Effector memory CD8-positive, alpha-beta T cell (primary cell): ENCODE measurements at regions not wholly inside any gene's neighbourhood (a gene's known extent, or its start where the extent isn't known, plus 50 kb on each side); places are given as distances from the start of the nearest gene placed in this dataset.

Source experiments
- ATAC-seq: fragments of 150-1000 bp; cut with Tn5 transposase; replicated peaks from 2 replicates; pipeline ENCODE4 v1.10.0; 2021; ENCODE audit warnings: mild to moderate bottlenecking, moderate library complexity
- DNase-seq, 3 experiments: peaks; one replicate each; pipeline ENCODE4 v3.0.0; 2021
- H3K27ac Mint-ChIP-seq, 2 donors: one replicate each; pipeline ENCODE4 v1.8.0; 2022; ENCODE audit warnings: mild to moderate bottlenecking in 2 of 2, mixed read lengths in 2 of 2, moderate library complexity in 2 of 2
- H3K27me3 Mint-ChIP-seq, 2 donors: one replicate each; pipeline ENCODE4 v1.8.0; 2022; ENCODE audit warnings: mixed read lengths in 2 of 2
- H3K36me3 Mint-ChIP-seq: one replicate; pipeline ENCODE4 v1.8.0; 2022; ENCODE audit warnings: mild to moderate bottlenecking, moderate library complexity, mixed read lengths; ENCODE audit not compliant: insufficient read depth
- H3K4me1 Mint-ChIP-seq, 2 donors: one replicate each; pipeline ENCODE4 v1.8.0; 2022; ENCODE audit warnings: low read depth in 2 of 2, mixed read lengths in 2 of 2
- H3K4me3 Mint-ChIP-seq, 2 donors: one replicate each; pipeline ENCODE4 v1.8.0; 2022; ENCODE audit warnings: mild to moderate bottlenecking in 2 of 2, mixed read lengths in 2 of 2, moderate library complexity in 2 of 2
- H3K9me3 Mint-ChIP-seq, 2 donors: one replicate each; pipeline ENCODE4 v1.8.0; 2022; ENCODE audit warnings: mixed read lengths in 2 of 2

DNA sequence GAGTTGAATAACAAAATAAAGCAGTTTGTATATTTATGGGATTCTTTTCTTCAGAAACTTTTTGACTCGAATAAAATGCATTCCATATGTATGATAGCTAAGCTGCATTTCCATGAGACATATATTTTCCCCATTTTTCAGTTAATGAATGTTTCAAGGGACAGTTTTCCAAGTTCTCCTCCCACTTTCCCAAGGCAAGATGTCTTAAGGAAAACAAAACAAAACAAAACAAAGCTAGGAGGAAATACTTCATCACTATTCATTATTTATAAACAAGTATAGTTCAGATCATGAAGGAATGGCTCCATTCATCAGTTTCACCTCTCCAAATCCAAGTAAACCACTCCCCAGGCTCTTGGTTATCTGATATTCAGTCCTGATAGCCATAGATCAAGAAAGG, 261.0 kb downstream of the WDR11 start:
- no peak for ATAC-seq
- H3K36me3 Mint-ChIP-seq, result no peaks in the 10 kb centered on the region
- DNase-seq, result no peak
- H3K4me3 Mint-ChIP-seq, result no peak overlapping the region
- H3K27me3 Mint-ChIP-seq, result peaks cover 0 to 18% of the 10 kb centered on the region in 2 donors
- H3K9me3 Mint-ChIP-seq, result peaks cover 2 to 7% of the 10 kb centered on the region in 2 donors
- H3K27ac Mint-ChIP-seq, result no peak overlapping the region
- no peaks in the 10 kb centered on the region for H3K4me1 Mint-ChIP-seq

DNA sequence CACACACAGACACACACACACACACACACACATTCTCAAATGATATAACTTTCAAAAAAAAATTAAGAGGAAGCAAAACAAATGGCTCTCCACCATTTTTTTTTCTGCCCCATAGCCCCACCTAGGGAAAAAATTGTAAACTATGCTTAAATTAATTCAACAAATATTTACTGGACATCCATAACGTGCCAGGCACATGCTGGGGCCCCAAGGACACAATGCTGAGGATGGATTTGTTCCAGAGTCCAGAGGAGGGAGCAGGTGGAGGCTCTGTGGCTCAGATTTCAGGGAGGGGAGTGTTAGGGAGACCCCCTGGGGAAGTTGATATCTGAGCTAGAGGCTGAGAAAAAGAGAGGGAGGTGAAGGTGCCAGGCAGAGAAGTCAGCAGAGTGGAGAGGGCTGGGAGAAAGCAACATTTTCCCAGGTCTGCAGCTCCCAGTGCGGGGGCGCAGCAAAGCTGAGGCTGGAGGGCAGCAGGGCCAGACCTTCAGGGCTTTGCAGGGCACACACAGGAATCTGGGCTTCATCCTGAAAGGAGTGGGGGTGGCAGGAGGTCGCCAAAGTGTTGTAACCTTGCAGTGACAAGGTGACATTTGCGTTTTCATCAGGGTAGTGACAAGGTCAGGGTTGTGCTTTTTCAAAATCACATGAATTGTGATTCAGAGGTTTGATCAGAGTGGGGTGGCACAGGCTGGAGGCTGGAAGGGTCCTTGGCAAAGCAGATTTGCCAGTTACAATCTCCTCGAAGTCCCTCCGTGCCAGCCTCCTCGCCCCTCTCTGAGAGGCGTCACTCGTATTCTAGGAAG, 261.6 kb downstream of the WDR11 start:
- no peaks in the 10 kb centered on the region for H3K36me3 Mint-ChIP-seq
- no peaks in the 10 kb centered on the region for H3K4me1 Mint-ChIP-seq
- peaks cover 2 to 7% of the 10 kb centered on the region in 2 donors for H3K9me3 Mint-ChIP-seq
- H3K27me3 Mint-ChIP-seq, result peaks cover 0 to 18% of the 10 kb centered on the region in 2 donors
- no peak overlapping the region for H3K4me3 Mint-ChIP-seq
- no peak for DNase-seq
- H3K27ac Mint-ChIP-seq, result no peak overlapping the region
- no peak for ATAC-seq

DNA sequence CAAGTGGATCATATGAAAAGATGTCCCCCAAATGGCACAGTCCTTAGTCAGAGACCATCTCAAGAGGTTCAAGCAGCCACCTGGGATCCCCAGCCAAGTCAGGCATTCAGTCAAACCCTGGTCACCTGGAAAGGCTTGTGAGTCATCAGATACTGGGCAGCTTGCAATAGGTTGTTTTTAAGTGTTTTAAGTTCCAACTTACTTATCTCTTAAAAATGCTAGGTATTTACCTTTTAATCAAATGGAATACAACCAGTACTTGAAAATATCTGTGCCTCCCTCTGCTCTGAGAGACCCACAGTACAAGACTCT, 262.2 kb downstream of the WDR11 start:
- ATAC-seq (no peak), DNase-seq (no peak)
- Mint-ChIP-seq H3K27me3 (peaks cover 0 to 18% of the 10 kb centered on the region in 2 donors), H3K4me3 (no peak overlapping the region), H3K9me3 (peaks cover 2 to 7% of the 10 kb centered on the region in 2 donors), H3K4me1 (no peaks in the 10 kb centered on the region), H3K27ac (no peak overlapping the region), H3K36me3 (no peaks in the 10 kb centered on the region)

DNA sequence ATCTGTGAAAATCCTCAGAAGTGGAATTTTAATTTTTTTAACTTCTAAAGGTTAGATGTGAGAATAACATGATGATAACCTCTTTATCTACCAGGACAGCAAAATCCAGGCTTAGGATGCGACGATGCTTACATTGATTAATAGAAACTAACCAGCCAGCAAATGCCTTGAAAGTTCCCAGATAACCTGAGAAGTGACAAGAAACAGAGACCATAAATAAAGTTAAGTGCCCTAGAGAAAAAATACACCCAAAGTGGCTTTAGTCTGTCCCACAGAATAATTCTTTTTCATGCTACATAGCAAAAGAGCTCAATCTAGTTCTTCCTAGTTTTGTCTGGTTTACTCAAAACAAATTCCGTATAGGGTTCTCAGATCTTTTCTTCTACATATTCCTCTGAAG, 262.7 kb downstream of the WDR11 start:
- H3K36me3 Mint-ChIP-seq, result no peaks in the 10 kb centered on the region
- H3K27me3 Mint-ChIP-seq, result peaks cover 0 to 18% of the 10 kb centered on the region in 2 donors

DNA sequence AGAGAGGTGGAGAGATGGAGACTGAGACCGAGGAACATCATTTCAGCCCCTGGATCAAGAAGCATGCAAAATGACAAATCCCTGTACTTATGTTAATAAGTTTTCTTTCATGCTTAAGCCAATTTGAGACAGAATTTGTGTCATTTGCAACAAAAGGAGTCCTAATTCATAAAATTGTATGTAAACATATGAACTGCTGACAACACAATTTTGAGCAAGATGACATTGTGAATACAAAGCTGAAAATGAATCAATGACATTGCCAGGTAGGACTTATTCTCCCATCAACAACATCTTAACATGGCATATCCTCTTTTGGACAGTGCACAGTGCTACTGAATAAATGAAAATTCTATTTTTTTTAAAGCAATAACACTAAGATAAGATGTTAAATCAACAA, 264.0 kb downstream of the WDR11 start:
- H3K36me3 Mint-ChIP-seq, result no peaks in the 10 kb centered on the region
- no peaks in the 10 kb centered on the region for H3K4me1 Mint-ChIP-seq
- H3K27me3 Mint-ChIP-seq, result peaks cover 0 to 18% of the 10 kb centered on the region in 2 donors
- H3K27ac Mint-ChIP-seq, result no peak overlapping the region
- H3K4me3 Mint-ChIP-seq, result no peak overlapping the region
- peaks cover 2 to 7% of the 10 kb centered on the region in 2 donors for H3K9me3 Mint-ChIP-seq
- no peak for ATAC-seq
- no peak for DNase-seq

More for the DNA sequence above, 262.7 kb downstream of the WDR11 start:
- Mint-ChIP-seq H3K4me3 (no peak overlapping the region), H3K4me1 (no peaks in the 10 kb centered on the region), H3K9me3 (peaks cover 2 to 7% of the 10 kb centered on the region in 2 donors), H3K27ac (no peak overlapping the region)
- ATAC-seq, result no peak
- no peak for DNase-seq

DNA sequence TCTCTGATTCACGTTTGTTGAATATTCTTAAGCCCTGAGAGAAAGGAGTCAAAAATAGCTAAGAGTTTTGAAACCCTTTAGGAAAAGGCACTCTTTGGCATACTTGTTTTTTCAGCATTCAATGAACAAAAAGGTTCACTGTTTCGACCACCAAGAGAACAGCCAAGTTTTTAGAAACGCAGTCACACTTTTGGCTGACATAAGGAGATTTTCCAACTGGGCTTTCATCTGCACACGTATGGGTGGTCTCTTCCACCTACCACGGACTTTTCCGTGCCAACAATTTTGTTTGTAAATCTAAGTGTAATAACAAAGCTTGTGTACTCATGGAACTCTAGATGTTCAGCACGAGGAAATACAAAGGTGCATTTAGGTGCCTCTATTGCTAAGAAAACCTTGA, 270.3 kb downstream of the WDR11 start:
- Mint-ChIP-seq H3K9me3 (peaks cover 0 to 8% of the 10 kb centered on the region in 2 donors), H3K4me3 (no peak overlapping the region), H3K4me1 (no peaks in the 10 kb centered on the region), H3K27ac (no peak overlapping the region), H3K36me3 (no peaks in the 10 kb centered on the region), H3K27me3 (peaks cover 0 to 7% of the 10 kb centered on the region in 2 donors)
- DNase-seq, result no peak
- ATAC-seq, result no peak

DNA sequence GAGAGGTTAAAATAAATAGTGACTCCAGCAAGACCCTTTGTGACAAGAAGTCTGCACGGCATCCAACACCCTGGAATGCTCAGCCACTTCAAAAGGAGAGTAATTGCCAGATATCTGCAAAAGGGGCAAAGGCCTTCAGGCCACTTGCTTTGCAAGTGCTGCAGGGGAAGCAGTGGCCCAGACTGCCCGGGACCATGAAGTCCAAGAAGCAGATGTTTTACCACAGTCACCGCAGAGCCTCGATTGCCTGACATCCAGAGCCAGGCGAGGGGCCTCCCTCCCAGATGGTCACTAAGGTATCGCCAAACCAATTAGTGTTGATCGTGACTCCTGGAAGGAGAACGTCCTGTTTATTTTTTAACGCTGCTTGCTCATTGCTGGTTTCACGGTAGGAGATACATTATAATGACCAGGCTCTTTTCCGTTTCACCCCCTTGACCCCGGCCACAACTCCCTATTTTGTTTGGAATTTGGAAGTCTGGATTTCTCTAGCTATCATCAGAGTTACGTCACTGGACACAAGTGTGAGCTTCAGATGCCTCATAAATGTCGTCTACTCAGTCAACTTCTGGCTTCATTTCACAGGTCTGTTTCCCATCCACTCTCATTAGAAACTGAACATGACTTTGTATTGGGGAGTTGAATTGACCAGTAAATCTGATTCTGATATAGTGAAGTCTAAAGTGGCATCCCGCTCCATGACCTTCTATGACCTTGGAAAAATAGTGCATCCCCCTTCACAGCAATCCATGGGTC, 276.2 kb downstream of the WDR11 start:
- H3K4me3 Mint-ChIP-seq, result no peak overlapping the region
- DNase-seq (no peak), ATAC-seq (no peak)
- H3K36me3 Mint-ChIP-seq, result no peaks in the 10 kb centered on the region
- peaks cover 0 to 9% of the 10 kb centered on the region in 2 donors for H3K27me3 Mint-ChIP-seq
- peaks cover 0 to 5% of the 10 kb centered on the region in 2 donors for H3K9me3 Mint-ChIP-seq
- H3K4me1 Mint-ChIP-seq, result no peaks in the 10 kb centered on the region
- H3K27ac Mint-ChIP-seq, result no peak overlapping the region

DNA sequence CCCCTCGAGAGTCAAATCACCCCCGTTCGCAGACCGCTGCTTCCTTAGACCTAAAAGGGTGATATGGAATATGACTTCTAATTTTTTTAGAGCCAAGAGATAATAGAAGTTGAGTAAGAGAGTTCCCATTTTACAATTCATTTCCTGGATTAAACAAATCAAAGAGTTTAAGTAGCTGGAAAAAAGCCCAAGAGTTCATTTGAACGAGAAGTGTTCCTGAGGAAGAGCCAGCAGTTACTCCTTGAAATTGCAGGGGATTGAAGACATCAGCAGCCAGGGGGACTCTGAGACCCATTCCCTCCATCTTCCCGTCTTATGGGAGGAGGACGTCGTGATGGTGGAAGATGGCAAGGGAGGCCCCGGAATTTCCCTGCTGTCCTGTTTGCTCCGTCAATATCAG, 277.0 kb downstream of the WDR11 start:
- Mint-ChIP-seq H3K9me3 (no peaks in the 10 kb centered on the region), H3K27ac (no peak overlapping the region), H3K36me3 (no peaks in the 10 kb centered on the region), H3K27me3 (peaks cover 0 to 9% of the 10 kb centered on the region in 2 donors), H3K4me3 (no peak overlapping the region), H3K4me1 (no peaks in the 10 kb centered on the region)
- ATAC-seq, result no peak
- DNase-seq, result no peak

DNA sequence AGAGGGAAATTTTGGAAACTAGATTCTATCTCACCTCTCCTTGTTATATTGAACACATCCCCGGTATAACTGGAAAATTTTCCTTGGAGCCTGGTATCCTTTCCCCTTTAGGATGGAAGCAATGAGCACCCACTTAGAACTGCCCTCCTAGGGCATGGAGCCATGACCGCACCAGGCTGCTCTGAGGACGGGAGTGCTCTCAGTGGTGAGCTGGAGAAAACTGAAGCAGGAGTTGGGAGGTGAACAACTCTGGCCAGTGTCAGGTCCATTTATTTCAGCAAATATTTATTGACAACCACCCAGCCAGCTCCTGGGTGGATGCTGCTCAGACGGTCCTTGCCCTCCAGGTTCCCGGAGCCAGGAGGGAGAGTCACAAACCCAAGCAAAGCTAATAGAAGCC, 278.1 kb downstream of the WDR11 start:
- Mint-ChIP-seq H3K36me3 (no peaks in the 10 kb centered on the region), H3K27me3 (peaks cover 0 to 15% of the 10 kb centered on the region in 2 donors), H3K4me3 (no peak overlapping the region), H3K9me3 (no peaks in the 10 kb centered on the region), H3K27ac (no peak overlapping the region), H3K4me1 (no peaks in the 10 kb centered on the region)
- DNase-seq, result no peak
- no peak for ATAC-seq

DNA sequence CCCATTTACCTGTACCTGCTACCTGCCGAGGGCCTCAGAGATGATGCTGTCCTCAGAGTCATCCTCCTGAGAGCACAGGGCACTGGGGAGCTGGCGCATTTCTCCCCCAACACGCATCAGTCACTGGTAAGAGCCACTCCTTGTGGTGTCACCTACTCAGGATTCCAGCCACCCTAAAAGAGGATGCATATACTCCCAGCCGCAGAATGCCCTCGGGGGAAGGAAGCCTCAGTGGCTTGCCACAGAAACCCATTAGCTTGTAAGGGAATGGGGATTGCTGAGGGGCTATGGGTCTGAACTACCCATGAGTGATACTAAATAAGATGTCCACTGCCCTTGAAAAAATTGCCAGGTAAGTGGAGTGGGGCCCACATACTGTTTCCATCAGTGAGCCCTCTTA, 279.2 kb downstream of the WDR11 start:
- DNase-seq (no peak), ATAC-seq (no peak)
- Mint-ChIP-seq H3K4me3 (no peak overlapping the region), H3K36me3 (no peaks in the 10 kb centered on the region), H3K4me1 (no peaks in the 10 kb centered on the region), H3K27me3 (peaks cover 0 to 17% of the 10 kb centered on the region in 2 donors), H3K9me3 (peaks cover 0 to 2% of the 10 kb centered on the region in 2 donors), H3K27ac (no peak overlapping the region)

DNA sequence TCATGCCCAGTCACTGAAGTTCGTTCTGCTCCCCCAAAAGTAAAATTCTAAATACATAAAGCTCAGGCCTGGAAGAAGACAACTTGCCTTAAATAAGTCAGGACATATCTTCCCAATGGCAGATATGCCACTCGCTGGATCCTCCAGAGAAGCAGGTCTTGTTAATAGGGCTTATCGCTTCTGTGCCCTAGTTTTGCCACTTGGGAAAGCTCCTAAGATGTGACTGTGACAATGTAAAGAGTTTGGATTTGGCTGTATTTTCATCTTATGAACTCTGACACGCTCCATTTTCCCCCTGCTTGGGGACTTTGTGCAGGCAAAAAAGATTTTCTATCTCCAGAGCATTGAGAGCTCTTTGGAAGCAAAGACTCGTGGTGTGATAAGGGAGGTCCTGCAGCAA, 279.9 kb downstream of the WDR11 start:
- Mint-ChIP-seq H3K4me1 (no peaks in the 10 kb centered on the region), H3K27ac (no peak overlapping the region), H3K36me3 (no peaks in the 10 kb centered on the region), H3K4me3 (no peak overlapping the region), H3K9me3 (peaks cover 0 to 2% of the 10 kb centered on the region in 2 donors), H3K27me3 (peaks cover 2 to 17% of the 10 kb centered on the region in 2 donors)
- no peak for DNase-seq
- ATAC-seq, result no peak

DNA sequence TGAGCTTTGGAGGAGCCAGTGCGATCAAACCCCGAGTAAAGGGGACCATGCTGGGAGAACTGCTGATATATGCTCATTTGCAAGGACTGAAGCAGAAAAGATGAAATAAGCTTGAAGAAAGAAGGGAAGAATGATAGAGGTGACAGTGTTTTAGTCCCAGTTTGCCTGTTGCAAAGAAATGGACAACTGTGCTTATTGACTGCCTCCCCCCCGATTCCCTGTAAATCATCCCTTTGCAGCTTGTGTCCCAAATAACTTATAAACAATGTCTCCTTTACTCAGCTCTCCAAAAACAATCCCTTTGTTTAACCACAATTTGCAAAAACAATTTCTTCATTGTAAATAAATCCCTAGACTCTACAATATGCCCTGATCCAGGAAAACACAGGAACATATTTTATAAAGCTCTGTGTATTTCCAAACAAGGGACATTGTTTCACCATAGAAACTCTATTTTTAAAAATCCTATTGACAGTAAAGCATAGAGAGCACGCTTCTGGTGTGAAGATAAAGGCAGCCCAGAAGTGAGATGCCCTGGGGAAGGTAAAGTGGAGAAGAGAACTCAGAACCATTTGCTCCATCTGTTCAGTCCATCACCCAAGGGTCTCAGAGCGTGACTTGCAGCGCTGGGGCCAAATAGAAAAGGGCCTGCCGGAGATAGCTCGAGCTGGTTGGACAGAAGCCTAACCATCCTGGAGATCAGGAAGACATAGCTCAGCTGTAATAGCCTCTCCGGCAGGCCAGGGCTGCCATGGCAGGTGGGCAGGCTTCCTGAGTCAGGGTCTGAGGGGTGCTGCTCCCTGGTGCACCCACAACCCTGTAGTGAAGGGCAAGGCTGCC, 280.5 kb downstream of the WDR11 start:
- H3K36me3 Mint-ChIP-seq, result no peaks in the 10 kb centered on the region
- no peak overlapping the region for H3K4me3 Mint-ChIP-seq
- H3K9me3 Mint-ChIP-seq, result peaks cover 0 to 5% of the 10 kb centered on the region in 2 donors
- H3K27me3 Mint-ChIP-seq, result peaks cover 8 to 11% of the 10 kb centered on the region in 2 donors
- DNase-seq (no peak), ATAC-seq (no peak)
- no peak overlapping the region for H3K27ac Mint-ChIP-seq
- no peaks in the 10 kb centered on the region for H3K4me1 Mint-ChIP-seq

DNA sequence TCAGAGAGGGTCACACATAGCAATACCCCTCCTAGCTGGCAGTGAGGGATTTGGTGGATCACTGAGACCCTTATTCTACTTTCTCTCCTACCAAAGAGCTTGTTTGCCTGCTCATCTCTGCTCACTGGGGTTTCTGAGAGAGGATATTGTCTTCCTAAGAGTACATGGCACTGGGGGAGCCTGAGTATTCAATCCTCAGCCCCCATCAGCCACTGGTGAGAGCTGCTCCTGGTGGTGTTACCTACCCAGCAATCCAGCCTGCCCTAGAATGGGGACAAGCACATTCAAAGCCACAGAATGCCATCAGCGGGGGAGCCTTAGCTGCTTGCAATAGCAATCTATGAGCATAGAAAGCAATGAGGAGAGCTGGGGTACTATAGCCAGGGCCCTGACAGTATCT, 281.1 kb downstream of the WDR11 start:
- H3K27me3 Mint-ChIP-seq, result peaks cover 7 to 9% of the 10 kb centered on the region in 2 donors
- no peak for DNase-seq
- peaks cover 0 to 5% of the 10 kb centered on the region in 2 donors for H3K9me3 Mint-ChIP-seq
- no peaks in the 10 kb centered on the region for H3K36me3 Mint-ChIP-seq
- H3K27ac Mint-ChIP-seq, result no peak overlapping the region
- no peak overlapping the region for H3K4me3 Mint-ChIP-seq
- ATAC-seq, result no peak
- H3K4me1 Mint-ChIP-seq, result no peaks in the 10 kb centered on the region
